HG03442 (cell line): ENCODE measurements at regions not wholly inside any gene's neighbourhood (a gene's known extent, or its start where the extent isn't known, plus 50 kb on each side); places are given as distances from the start of the nearest gene placed in this dataset.

Source experiments
- ATAC-seq: cut with Tn5 transposase; IDR thresholded peaks from one replicate; pipeline ENCODE4 v1.9.1; 2021; ENCODE audit warnings: mild to moderate bottlenecking, moderate library complexity; ENCODE audit not compliant: unreplicated experiment

- no peak for ATAC-seq
These were observed 276.3 kb downstream of the KCNS3 start for GRCh38 chr2:18154812-18155211.

DNA sequence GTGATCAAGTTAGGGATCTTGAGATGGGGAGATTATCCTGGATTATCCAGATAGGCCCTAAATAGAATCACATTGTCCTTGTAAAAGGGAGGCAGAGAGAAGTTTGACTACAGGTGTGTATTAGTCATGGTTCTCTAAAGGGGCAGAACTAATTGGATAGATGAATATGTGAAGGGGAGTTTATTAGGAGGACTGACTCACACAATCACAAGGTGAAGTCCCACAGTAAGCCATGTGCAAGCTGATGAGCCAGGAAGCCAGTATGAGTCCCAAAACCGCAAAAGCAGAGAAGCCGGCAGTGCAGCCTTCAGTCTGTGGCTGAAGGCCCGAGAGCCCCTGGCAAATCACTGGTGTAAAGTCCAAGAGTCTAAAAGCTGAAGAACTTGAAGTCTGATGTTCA is 275.8 kb downstream of the KCNS3 start:
- ATAC-seq: no peak

DNA sequence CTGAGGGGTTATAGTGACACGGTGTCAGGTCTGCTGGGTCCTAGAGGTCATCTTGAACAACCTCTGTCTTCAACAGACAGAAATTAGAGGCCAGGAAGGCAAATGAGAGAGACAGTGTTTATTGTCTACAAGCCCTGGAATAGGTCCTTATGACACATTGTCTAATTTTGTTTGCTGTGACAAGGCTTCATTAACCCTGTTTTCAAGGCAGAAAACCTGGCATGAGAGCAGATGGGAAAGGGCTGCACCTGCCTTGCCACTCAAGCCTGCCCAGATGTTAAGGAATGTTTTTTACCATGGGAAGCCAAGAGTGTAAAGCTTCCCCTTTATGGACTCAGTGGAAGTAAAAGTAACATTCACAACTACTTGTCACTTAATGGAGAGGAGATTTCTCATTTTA is 275.3 kb downstream of the KCNS3 start:
- no peak for ATAC-seq

GRCh38 chr2:18151237-18151636 is 272.8 kb downstream of the KCNS3 start:
- no peak for ATAC-seq

GRCh38 chr2:18149660-18150246 is 271.3 kb downstream of the KCNS3 start:
- peak; percentile 79 for ATAC-seq

GRCh38 chr2:18136881-18137475 is 258.5 kb downstream of the KCNS3 start:
- ATAC-seq: no peak

DNA sequence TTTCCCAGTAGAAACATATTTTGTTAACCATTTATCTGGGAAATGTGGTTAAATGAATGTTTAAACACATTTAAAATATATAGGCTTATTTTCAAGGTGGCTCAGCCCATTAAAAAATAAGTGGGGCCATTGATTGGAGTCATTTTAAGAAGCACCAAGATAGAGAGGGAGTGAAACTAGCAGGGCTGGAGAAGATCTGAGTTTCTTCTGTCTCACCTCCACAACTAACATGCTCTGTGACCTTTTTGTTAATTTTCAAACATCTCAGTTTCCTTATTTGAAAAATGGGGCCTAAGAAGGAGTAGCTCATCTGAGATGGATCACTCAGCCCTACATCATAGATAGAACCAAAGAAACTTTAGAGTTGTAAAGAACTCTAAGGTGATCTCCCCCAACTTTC is 254.8 kb downstream of the KCNS3 start:
- ATAC-seq: no peak

- ATAC-seq: peak; percentile 52
These were observed 254.2 kb downstream of the KCNS3 start for GRCh38 chr2:18132697-18133096.

DNA sequence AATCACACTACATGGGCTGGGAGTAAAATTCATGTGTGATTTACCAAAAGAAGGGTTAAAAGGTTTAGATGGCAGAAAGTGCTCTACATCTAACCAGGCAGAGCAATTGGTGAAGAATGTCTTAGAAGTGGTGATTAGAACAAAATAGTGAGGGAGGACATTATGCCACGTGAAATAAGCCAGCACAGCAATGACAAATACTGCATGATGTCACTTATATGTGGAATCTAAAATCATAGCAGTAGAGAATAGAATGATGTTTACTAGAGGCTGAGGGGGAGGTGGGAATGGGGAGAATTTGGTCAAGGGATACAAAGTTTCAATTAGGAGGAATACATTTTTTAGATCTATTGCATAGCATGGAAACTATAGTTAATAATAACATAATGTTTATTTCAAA is 253.3 kb downstream of the KCNS3 start:
- no peak for ATAC-seq

GRCh38 chr2:18129348-18129747 is 250.9 kb downstream of the KCNS3 start:
- ATAC-seq: no peak

DNA sequence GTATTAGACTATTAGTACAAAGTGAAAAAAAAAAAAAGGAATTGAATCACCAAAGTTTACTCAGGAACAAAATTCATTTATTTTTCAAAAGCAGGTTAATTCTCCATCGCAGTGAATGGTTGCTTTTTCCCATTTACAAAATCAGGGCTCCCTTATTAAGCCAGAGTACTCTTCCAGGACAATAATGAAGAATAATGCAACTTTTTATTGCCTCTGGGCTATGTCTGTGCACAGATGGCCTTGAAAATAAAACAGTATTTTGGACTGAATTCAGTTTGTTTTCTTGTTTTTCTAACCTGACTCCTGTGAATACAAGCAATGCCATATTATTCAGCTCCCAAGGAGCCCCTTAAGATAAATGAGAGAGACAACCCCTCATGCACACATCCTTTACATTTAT is 246.8 kb downstream of the KCNS3 start:
- ATAC-seq: no peak

- ATAC-seq: no peak
These were observed 245.8 kb downstream of the KCNS3 start for GRCh38 chr2:18124116-18124835.

- no peak for ATAC-seq
These were observed 245.1 kb downstream of the KCNS3 start for GRCh38 chr2:18123577-18123976.

DNA sequence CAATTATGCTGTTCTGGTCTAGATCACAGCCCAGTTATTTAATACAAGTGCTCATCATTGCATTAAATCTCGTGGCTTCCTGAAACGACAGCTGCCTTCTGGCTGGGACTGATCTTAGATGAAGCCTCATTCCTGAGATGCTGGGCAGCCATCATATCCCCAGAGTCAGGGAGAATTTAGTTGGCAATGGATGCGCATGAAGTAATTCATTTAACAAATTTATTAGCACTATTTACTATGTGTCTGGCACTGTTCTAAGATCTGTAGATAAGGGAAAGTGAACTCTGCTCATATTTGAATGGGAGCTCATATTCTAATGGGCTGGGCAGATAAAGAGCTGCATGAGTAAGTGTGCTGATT is 244.7 kb downstream of the KCNS3 start:
- ATAC-seq: no peak

GRCh38 chr2:18122544-18123210 is 244.2 kb downstream of the KCNS3 start:
- ATAC-seq: no peak

- no peak for ATAC-seq
These were observed 241.4 kb downstream of the KCNS3 start for GRCh38 chr2:18119883-18120282.

GRCh38 chr2:18118703-18119102 is 240.2 kb downstream of the KCNS3 start:
- no peak for ATAC-seq

- ATAC-seq: peak; percentile 97
These were observed 239.1 kb downstream of the KCNS3 start for GRCh38 chr2:18117592-18117991.

DNA sequence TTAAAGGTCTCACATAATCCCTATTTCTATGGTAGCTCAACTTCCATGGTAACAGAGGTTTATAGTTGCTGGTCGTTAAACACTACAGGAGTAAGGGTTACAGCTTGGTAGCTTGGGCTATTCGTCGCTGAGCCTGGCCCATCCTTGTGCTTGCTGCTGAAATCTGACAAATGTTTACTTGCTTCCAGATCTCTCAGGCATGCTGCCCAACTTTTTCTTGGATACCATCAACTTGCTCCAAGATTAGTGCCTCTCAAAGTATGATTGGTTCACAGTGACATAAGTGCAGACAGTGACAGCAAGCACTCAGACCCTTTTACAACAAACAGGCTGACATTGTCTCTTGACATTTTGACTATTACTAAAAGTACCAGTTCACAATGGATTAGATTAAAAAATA is 231.8 kb downstream of the KCNS3 start:
- no peak for ATAC-seq

DNA sequence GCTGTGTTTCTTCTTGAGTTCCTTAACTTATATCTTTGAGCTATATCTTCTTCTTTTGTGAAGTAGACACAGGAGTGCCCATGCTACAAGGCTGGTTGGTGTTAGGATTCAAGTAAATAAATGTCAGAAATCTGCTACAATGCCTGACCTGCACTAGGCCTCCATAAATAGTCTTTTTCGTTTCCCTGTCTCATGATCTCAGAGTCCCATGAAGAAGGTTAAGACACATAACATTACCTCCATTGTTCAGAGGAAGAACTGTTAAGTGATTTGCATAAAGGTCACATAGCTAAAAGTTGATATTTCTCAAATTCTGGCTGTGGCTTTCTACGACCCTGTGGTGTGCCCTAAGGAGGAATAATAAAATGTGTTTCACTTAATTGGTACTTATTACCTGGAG is 228.4 kb downstream of the KCNS3 start:
- ATAC-seq: no peak

DNA sequence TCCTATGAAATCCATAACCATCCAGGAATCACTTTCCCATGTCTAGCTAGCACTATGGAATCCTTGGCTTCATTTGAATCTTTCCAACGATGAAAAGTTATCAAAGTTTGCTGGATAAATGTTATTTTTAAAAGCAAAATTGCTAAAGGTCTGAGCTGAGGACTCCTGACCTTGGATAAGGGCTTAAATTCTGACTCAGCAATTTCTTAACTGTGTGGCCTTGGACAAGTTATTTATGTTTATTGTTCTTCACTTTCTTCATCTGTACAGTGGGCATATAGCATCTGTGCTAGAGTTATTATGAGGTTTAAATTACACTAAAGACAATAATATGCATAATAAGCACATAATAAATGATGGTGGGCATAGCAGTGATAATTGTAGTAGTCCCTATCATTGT is 227.5 kb downstream of the KCNS3 start:
- no peak for ATAC-seq

- ATAC-seq: no peak
These were observed 226.2 kb downstream of the KCNS3 start for GRCh38 chr2:18104595-18105224.
